SW480 (cell line): ENCODE measurements at regions not wholly inside any gene's neighbourhood (a gene's known extent, or its start where the extent isn't known, plus 50 kb on each side); places are given as distances from the start of the nearest gene placed in this dataset.

ENCODE experiments used
- DNase-seq: peaks from one replicate; pipeline ENCODE4 v3.0.0-alpha.2; 2016; ENCODE audit warnings: low spot score

DNA sequence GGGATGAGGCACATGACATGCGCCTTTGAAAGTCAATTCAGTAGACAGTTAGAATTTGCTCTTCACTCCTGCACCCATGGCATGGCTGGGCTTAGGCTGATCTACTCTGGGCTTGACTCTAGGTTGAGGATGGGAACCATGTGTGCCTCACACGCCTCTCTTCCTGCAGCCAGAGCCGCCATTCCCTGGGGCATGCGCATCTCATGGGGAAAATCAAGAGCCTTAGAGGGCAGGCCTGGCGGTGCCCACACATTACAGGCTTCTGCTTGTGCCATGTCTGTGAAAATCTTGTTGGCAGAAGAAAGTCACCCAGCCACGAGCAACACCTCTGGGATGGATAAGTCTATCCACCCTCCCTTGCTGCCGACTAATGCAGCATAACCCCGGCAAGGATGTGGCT lies 808.5 kb downstream of the CDH9 start:
- no peak for DNase-seq

DNA sequence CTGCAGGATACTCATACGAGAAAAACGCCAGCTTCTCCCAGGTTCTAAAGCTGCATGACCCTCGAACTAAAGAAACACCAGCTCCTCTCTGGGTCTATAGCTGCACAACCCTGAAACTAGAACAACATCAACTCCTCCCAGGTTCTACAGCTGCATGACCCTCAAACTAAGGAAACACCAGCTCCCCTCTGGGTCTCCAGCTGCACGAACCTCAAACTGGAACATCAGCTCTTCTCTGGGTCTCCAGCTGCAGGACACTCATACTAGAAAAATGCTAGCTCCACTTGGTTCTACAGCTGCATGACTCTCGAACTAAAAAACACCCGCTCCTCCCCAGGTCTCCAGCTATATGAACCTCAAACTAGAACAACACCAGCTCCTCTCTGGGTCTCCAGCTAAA lies 811.1 kb downstream of the CDH9 start:
- no peak for DNase-seq

DNA sequence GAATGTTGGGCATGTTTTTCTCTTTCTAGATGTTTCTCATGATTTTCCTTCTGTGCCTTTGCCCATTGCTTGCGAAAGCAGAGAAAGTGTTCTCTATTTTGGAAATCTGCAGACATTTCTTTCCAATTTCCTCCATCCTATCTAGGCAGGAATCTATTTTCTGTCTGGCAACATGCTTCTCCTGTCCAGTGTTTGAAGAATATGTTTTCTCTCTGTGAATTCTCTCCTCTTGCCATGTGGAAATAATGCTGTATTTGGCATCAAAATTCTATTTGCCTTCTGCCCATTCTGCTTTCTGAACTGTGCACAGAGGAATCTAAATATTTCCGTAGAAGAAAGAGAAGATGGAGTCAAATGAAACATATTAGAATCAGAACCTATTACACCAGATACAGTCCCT lies 833.3 kb downstream of the CDH9 start:
- DNase-seq, result no peak

DNA sequence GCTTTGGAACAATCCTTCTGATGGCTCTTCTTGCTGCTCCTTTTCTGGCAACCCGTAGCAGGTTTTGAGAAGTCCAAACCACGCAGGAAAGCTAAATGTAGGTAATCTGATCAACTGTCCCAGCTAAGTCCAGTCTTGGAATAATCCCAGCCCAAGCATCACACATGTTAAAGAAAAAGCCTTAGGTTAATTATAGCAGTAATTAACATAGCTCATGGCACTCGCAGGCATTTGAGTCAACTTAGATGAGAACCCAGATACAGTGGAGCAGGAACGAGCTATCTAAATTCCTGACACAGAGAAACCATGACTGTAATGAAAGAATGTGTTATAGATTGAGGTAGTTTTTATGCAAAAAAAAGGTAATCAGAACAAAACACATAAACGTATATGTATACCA lies 844.8 kb downstream of the CDH9 start:
- no peak for DNase-seq

DNA sequence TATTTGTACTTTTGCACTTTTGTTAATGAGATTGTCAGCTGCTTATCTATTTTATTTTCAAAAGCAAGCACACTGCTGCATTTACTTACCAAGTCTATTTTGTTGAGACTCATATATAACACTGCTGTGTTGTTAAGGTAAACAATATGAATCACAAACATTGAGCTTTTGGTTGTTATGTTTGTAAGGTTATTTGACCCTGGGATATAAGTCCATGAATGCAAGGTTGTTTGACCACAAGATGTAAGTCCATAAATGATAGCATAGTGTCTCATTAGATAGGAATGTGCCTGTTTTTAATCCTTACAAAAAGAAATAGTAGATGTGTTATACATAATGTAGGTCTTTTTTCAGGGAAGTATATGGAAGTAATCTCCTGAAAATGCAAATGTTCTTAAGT lies 845.9 kb downstream of the CDH9 start:
- peak; percentile 13 for DNase-seq

DNA sequence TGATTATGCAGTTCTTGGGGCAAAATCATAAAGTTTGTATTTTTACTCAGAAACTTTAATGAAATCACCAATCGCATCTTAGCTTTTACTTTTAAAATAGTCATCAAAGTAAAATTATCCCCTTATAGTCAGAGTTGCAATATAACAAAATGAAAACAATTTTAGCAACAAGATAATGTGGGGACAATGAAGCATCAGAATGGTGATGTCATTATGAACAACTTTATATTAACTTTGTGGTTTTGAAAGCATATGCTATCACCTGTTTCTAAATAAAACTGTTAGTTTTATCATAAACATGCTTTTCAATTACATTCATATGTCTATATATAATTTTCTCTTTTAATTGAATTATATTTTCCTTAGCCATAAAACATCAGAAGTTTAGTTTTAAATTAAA lies 856.8 kb downstream of the CDH9 start:
- no peak for DNase-seq

DNA sequence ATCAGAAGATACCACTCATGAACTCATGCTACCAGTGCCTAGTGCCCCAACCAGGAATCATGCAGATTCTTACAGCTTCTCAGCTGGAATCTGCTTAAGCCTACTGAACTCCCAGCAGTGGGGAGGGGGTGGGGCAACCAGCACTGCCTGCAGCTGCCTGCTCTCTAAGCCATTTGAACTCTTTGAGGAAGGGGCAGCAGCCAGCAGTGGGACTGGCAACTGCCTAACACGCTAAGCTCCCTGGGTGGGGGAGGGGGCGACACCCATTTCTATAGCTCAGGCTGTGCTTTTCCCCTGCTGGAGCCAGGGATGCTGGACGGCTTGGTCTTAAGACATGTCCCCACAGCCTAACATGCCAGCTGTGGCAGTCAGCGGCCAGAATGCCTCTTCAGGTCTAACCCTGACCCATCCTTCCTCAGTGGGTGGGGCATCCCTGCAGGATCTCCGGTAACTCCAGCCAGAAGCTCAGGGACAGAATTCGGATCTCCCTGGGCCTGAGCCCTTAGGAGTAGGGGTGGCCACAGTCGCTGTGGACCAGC lies 889.7 kb downstream of the CDH9 start:
- DNase-seq, result no peak

DNA sequence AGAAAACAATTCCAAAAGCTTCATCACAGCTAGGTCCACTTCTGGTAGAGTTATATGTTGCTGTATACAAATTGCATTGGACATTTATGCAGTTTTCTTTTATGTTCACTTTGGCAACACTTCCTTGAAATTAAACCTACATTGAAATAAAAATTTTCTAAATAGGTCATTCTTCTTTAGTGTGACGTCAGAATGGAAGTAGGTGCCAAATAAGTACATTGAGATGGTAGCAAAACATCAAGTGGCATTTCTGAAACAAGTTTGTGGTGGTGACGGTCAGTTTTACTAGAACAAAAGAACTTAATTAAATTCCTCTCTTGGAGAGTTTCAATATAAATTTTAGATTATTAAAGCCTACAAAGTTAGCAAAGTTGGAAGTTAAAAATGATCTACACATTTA lies 895.1 kb downstream of the CDH9 start:
- DNase-seq, result no peak

DNA sequence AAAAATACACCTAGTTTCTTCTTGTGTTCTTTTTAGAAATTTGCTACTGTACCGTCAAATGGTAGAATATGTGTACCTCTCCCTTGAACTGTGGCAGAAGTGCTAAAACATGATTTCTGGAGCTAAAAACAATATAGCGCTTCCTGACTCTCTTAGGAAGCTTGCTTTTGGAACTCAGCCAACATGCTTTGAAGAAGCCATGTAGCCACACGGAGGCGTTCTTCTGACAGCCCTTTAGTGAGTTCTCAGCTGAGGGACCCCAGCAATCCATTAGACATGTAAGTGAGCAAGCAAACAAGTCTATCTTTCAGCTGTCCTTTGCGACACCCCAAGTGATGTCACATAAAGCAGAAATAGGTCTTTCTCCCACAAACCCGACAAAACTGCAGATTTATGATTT lies 917.0 kb downstream of the CDH9 start:
- DNase-seq, result no peak

DNA sequence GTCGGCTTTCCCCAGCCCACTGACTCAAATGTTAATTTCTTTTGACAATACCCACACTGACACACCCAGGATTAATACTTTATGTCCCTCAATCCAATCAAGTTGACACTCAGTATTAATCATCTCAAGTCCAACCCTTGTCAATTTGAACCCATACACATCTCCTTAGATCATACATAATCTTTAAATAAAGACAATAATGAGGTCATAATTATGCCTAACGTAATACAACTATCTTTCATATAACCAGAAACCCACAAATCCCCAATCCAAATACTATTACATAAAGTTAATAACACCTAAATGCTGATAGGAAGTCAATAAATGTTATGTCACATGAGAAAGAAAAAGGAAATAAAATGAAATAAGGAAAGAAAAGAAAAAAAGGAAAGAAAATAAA lies 934.2 kb downstream of the CDH9 start:
- no peak for DNase-seq

DNA sequence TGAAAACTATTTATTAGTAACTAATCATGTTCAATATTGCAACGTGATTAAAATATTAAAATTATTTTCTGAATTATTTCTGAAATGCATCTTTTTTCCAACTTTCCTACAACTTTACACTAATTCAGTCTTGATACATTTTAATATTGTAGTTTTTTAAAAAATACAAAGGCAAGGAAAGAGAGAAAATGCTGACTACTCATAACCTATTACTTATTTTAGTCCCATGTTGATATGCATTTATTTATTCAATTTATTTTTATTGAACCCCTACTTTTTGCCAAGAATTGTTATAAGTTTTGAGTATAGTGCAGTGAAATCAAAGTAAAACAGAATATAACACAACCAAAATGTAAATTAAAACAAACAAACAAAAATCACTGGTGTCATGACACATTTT lies 978.2 kb downstream of the CDH9 start:
- no peak for DNase-seq

DNA sequence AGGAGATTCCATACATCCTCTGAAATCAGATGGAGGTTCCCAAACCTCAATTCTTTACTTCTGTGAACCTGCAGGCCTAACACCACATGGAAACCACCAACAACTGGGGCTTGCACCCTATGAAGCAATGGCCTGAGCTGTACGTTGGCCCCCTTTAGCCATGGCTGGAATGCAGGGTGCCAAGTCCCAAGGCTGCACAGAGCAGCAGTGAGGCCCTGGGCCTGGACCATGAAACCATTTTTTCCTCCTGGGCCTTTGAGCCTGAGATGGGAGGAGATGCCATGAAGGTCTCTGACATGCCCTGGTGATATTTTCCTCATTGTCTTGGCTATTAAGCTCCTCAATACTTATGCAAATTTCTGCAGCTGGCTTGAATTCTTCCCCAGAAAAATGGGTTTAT lies 983.8 kb downstream of the CDH9 start:
- no peak for DNase-seq

DNA sequence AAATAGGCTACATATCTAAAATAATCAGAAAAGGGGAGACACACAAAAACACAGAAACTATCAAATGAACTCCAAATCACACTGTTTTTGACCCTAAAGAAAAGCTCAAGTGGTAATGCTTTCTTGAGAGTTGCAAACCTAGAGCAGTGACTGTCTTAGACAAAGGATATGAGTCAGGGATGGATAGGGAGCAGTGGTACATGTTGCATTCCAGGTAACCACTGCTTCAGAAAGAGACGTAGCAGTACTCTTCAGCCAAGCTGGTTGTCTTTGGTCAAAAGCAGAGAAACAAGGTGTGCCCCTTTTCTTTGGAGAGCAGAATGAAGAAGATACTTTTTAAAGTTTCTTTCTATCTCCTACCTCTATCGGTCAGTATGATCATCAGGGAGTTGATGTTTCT lies 1003.6 kb downstream of the CDH9 start:
- no peak for DNase-seq

DNA sequence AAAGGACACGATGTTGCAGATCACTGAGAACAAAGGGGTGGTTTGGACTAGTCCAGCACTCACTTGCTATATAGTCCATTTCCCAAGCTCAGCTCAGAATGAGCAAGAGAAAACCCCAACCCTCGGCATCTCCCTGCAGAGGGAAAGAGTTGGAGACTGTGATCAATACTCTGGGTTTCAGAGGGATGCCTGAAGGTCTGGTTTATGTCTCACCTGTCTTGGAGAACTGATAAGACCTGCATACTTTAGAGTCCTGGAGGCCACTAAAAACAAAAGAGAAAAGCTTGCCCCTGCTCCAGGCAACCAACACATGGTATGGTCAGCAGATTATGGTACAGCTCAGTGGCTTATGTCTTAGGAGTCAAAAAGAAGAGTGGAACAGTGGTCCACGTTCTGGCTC lies 1006.9 kb downstream of the CDH9 start:
- DNase-seq, result no peak

DNA sequence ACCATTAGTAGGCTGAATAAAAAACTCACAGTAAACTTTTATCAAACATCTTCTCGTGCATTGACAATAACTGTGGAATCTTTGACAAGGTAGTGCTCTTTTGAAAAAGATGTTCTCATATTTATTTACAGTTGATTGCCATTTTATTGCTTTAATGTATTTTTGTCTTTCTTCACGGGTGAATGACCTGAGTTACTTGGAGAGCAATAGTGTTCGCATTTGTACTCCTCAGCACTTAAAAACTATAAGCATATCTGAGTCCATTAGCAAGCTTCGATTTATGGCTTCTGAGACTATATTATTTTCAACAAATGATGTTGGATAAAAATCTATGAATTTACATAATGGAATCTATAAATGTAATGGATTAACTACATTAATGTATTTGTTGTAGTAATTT lies 1012.3 kb downstream of the CDH9 start:
- no peak for DNase-seq

DNA sequence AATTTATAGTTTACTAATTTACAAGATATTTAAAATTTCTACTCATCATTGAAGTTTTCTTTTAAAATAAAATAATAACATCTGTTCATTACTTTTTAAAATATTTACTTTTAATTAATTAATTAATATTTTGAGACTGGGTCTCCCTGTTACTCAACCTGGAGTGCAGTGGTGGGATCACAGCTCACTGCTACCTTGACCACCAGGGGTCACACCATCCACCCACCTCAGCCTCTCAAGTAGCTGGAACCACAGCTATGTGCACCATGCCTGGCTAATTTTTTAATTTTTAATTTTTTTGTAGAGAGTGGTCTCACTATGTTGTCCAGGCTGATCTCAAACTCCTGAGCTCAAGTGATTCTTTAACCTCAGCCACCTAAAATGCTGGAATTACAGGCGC lies 1013.6 kb downstream of the CDH9 start:
- DNase-seq, result no peak

DNA sequence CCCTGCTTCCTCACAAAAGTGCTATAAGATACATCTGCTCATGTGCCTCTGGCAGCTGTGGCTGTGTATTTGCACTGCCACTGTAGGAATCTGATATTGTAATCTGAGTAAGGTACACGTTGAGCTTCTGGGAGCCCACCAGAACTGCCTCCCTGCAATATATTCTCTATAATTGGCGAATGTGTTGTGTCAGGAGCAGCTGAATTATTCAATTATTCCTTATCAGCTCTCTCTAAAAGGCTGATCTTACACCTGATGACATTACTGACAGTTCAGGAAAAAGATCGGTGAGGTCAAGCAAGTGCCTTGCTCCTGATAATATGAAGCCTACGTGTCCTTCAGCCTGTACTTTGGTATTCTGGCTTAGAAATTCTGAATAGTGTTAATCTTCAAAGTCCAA lies 1015.0 kb downstream of the CDH9 start:
- no peak for DNase-seq

DNA sequence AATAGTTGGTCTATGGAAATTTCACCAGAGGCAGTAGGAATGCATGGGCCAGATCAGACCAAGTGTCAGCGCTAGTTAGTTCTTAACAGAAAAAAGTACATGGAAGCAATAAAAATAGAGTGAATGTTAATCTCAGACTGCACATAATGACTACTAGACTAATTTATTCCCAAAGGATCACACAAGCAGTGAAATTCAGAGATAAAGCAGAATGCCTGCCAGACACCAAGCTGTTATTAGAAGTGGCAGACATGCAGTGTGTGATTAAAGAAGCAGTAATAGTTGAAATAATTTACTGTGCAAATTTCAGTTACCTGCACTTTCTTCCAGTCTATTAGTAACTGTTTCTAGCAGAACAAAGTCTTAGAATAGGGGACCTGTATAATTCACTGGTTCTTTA lies 1024.2 kb downstream of the CDH9 start:
- DNase-seq, result no peak

DNA sequence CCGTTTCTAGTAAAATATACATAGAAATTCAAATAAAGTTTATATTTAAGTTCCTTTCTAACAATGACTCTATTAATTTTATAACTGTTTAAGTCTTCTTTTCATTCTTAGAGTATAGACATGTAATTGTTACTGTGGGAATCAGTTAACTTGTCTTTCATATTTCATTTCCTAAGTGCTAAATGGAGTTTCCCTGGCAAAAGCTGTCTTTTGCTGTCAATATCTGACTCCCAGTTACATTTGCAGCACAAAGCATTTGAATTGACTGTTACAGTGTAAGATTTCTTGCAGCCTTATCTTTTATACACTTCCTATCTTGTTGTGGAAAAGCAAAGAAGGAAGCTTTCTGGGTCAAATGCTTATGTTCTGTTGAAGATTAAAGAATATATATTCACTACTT lies 1026.3 kb downstream of the CDH9 start:
- DNase-seq, result no peak

DNA sequence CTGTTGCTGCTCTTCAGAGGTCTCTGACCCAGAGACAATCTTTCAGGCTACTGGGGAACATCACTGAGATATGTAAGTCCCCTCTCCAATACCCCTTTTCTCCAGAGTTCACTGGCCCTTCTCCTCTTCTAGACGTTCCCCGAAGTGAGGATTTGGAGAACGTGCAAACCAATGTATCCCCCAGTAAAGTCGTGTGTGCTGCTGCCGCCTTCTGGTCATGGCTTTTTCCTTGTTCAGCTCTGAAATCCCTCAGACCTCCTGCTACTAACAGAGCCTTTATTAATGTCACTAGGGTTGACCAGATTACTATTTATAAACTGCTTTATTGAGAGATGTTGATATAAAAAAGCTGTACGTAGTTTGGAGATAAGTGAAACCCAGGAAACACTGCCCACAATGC lies 1028.6 kb downstream of the CDH9 start:
- peak; percentile 2 for DNase-seq

DNA sequence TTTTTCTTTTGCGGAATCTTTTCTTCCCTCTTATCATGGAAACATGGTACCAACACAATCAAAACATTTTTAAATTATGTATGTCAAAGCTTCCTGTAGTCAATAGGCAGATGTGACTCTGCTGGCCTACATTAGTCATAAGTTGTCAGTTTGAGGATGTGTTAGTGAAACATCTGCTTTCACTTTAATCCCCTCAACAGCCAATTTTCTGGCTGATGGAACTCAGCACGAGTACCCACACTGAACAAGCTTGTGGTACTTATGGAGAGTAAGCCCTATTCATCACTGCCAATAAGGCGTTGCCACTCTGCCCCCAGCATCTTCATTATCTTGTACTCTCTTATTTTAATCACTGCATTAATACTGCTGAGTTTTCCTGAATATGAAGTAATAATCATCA lies 1034.4 kb downstream of the CDH9 start:
- DNase-seq, result no peak

DNA sequence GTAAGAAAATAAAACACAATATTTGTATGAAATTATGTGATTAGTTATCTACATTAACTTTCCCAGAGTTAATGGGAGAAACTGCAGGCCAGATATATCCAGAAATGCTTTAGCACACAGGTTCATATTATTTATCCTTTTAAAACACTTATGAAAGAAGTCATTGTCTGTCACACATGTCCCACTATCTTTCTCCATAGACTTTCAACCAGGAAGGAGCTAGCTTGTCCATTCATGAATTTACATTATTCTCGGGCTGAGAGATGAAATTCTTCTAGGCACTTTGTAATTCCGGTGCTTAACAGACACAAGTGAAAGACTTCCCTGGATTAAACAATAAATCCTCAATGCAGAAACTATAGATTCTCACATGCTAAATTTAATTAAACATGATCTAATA lies 1043.2 kb downstream of the CDH9 start:
- DNase-seq, result no peak

DNA sequence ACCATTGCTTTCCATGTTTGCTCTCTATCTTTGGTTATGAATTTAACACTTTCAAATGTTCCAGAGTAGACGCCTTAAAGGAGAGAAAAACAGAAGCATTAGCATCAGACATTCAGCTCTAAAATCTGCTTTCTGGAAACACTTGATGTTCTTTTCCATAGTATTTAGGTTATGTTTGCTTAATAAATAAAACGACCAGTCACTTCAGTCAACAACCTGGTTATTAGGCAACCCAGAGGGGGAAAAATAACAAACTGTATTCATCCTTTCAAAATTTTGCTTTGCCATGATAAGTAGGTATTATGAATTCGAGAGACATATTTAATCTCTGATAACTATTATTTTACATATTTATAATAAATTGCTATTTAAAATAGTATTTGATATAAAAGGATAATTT lies 1044.7 kb downstream of the CDH9 start:
- DNase-seq, result no peak

DNA sequence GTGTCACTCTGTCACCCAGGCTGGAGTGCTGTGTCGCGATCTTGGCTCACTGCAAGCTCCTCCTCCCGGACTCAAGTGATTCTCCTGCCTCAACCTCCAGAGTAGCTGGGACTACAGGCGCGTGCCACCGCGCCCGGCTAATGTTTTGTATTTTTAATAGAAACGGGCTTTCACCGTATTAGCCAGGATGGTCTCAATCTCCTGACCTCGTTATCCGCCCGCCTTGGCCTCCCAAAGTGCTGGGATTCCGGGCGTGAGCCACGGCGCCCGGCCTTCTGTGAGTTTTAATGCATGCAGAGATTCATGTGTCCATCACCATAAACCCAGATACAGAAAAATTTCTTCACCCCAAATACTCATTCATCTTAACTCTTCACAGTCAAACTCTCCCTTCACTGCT lies 1046.7 kb downstream of the CDH9 start:
- DNase-seq, result no peak

DNA sequence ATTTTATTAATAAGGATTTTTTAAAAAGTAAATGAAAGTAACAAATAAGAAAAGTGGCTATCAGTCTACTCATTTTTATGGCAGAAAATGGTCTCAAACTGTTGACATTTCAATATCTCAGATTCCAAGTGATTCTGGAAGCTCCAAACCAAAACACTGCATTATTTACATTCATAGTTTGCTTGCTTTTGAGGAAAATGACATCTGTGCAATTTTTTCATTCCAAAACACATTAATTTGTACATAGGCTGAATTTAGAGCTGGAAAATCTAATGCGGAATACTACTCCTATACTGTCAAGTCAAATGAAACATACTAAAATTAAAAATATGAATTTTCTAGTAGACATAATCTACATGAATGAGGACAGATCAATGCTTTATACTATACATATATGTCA lies 1047.6 kb downstream of the CDH9 start:
- no peak for DNase-seq
